ENCODE measurements at regions not wholly inside any gene's neighbourhood (a gene's known extent, or its start where the extent isn't known, plus 50 kb on each side); places are given as distances from the start of the nearest gene placed in this dataset.

- no peak overlapping the region for H3K27ac ChIP-seq
- TF ChIP-seq CTCF (conservative IDR thresholded peaks at IDR 0.05) = no peak
- TF ChIP-seq ZFX (IDR thresholded peaks at IDR 0.05) = no peak
Observed at GRCh38 chr6:23618366-23618765, 507.6 kb upstream of the NRSN1 start.

GRCh38 chr6:23620911-23621401, 505.1 kb upstream of the NRSN1 start:
- H3K27ac ChIP-seq = no peak overlapping the region
- TF ChIP-seq ZFX (IDR thresholded peaks at IDR 0.05) (no peak), CTCF (conservative IDR thresholded peaks at IDR 0.05) (no peak)

GRCh38 chr6:23630726-23631635, 495.0 kb upstream of the NRSN1 start:
- no peak overlapping the region for H3K27ac ChIP-seq
- TF ChIP-seq CTCF (conservative IDR thresholded peaks at IDR 0.05) (no peak), ZFX (IDR thresholded peaks at IDR 0.05) (no peak)

GRCh38 chr6:23633996-23634395, 492.0 kb upstream of the NRSN1 start:
- H3K27ac ChIP-seq = no peak overlapping the region
- TF ChIP-seq CTCF (conservative IDR thresholded peaks at IDR 0.05) (no peak), ZFX (IDR thresholded peaks at IDR 0.05) (no peak)

GRCh38 chr6:23635150-23635549, 490.9 kb upstream of the NRSN1 start:
- H3K27ac ChIP-seq = no peak overlapping the region
- TF ChIP-seq ZFX (IDR thresholded peaks at IDR 0.05) = no peak
- TF ChIP-seq CTCF (conservative IDR thresholded peaks at IDR 0.05) = no peak

GRCh38 chr6:23637296-23637695, 488.7 kb upstream of the NRSN1 start:
- H3K27ac ChIP-seq = no peak overlapping the region
- TF ChIP-seq CTCF (conservative IDR thresholded peaks at IDR 0.05) = no peak
- TF ChIP-seq ZFX (IDR thresholded peaks at IDR 0.05) = no peak

- TF ChIP-seq CTCF (conservative IDR thresholded peaks at IDR 0.05) (no peak), ZFX (IDR thresholded peaks at IDR 0.05) (no peak)
- H3K27ac ChIP-seq = no peak overlapping the region
Observed at GRCh38 chr6:23642849-23643248, 483.2 kb upstream of the NRSN1 start.
